ENCODE measurements at regions not wholly inside any gene's neighbourhood (a gene's known extent, or its start where the extent isn't known, plus 50 kb on each side); places are given as distances from the start of the nearest gene placed in this dataset.
A peak's percentile ranks its signal among the peaks of the same experiment; 100 is the strongest.
"Not testable (repeated sequence)": the region's sequence is repeated elsewhere in the genome, so short reads cannot be mapped to it uniquely, and the experiment has no call there.

GRCh38 chr11:105429096-105429910, 180.6 kb upstream of the GRIA4 start:
- no peak for DNase-seq

GRCh38 chr11:105407101-105407500, 202.8 kb upstream of the GRIA4 start:
- DNase-seq = no peak

- no peak for DNase-seq
Measured at GRCh38 chr11:105401269-105401809, 208.5 kb upstream of the GRIA4 start.

- no peak for DNase-seq
Measured at GRCh38 chr11:105399511-105399910, 210.4 kb upstream of the GRIA4 start.

GRCh38 chr11:105398636-105399035, 211.2 kb upstream of the GRIA4 start:
- no peak for DNase-seq

- no peak for DNase-seq
Measured at GRCh38 chr11:105393326-105393725, 216.5 kb upstream of the GRIA4 start.

- DNase-seq = no peak
Measured at GRCh38 chr11:105392556-105392955, 217.3 kb upstream of the GRIA4 start.

GRCh38 chr11:105389952-105390351, 219.9 kb upstream of the GRIA4 start:
- no peak for DNase-seq

- no peak for DNase-seq
Measured at GRCh38 chr11:105388006-105388405, 221.9 kb upstream of the GRIA4 start.

- no peak for DNase-seq
Measured at GRCh38 chr11:105381941-105382340, 227.9 kb upstream of the GRIA4 start.

- no peak for DNase-seq
Measured at GRCh38 chr11:105377870-105378269, 232.0 kb upstream of the GRIA4 start.

GRCh38 chr11:105372206-105372605, 232.6 kb upstream of the CARD18 start:
- peak in 1 of 3 experiments; percentile 18 for DNase-seq

GRCh38 chr11:105371311-105371710, 231.7 kb upstream of the CARD18 start:
- DNase-seq = no peak

- no peak for DNase-seq
Measured at GRCh38 chr11:105368711-105369110, 229.1 kb upstream of the CARD18 start.

- no peak for DNase-seq
Measured at GRCh38 chr11:105367129-105367528, 227.6 kb upstream of the CARD18 start.

- DNase-seq = no peak
Measured at GRCh38 chr11:105361651-105362050, 222.1 kb upstream of the CARD18 start.

GRCh38 chr11:105357764-105358163, 218.2 kb upstream of the CARD18 start:
- no peak for DNase-seq

- no peak for DNase-seq
Measured at GRCh38 chr11:105357146-105357545, 217.6 kb upstream of the CARD18 start.

- DNase-seq = not testable (repeated sequence)
Measured at GRCh38 chr11:105349867-105350266, 210.3 kb upstream of the CARD18 start.

GRCh38 chr11:105344938-105345337, 205.4 kb upstream of the CARD18 start:
- peak in 2 of 3 experiments; percentile 10 to 63 for DNase-seq

GRCh38 chr11:105334025-105334714, 194.6 kb upstream of the CARD18 start:
- DNase-seq = no peak

- DNase-seq = no peak
Measured at GRCh38 chr11:105333153-105333552, 193.6 kb upstream of the CARD18 start.

- no peak for DNase-seq
Measured at GRCh38 chr11:105332171-105332570, 192.6 kb upstream of the CARD18 start.

GRCh38 chr11:105328061-105328460, 188.5 kb upstream of the CARD18 start:
- DNase-seq = no peak
